Natural killer cell (primary cell): ENCODE measurements at regions not wholly inside any gene's neighbourhood (a gene's known extent, or its start where the extent isn't known, plus 50 kb on each side); places are given as distances from the start of the nearest gene placed in this dataset.

Experiments
- ATAC-seq, 3 donors: fragments of 150-1000 bp in 2 of 3; fragments of 200-7000 bp in 1 of 3; cut with Tn5 transposase; 1 replicate in 1 of 3; 2 replicates in 2 of 3; pipeline ENCODE4 v1.10.0; 2021; ENCODE audit warnings: mild to moderate bottlenecking in 2 of 3, moderate library complexity in 2 of 3
- DNase-seq, 2 donors: peaks; one replicate each; pipeline versions ENCODE4 v3.0.0 to v3.0.0-alpha.2; 2013 to 2021; ENCODE audit warnings: mixed read lengths in 1 of 2
- H3K27ac ChIP-seq: one replicate; pipeline ENCODE4 v1.5.1; 2013; ENCODE audit warnings: mild to moderate bottlenecking, low read length
- H3K27me3 ChIP-seq: one replicate; pipeline ENCODE4 v1.6.1; 2013; ENCODE audit warnings: low read length; ENCODE audit not compliant: control insufficient read depth, insufficient read depth
- H3K36me3 ChIP-seq: one replicate; pipeline ENCODE4 v1.6.1; 2013; ENCODE audit warnings: low read length; ENCODE audit not compliant: control insufficient read depth, insufficient read depth
- H3K4me1 ChIP-seq: one replicate; pipeline ENCODE4 v1.6.1; 2013; ENCODE audit warnings: low read length; ENCODE audit not compliant: control insufficient read depth, insufficient read depth
- H3K4me3 ChIP-seq: one replicate; pipeline ENCODE4 v1.5.1; 2013; ENCODE audit warnings: low read length
- H3K9me3 ChIP-seq: one replicate; pipeline ENCODE4 v1.6.1; 2013; ENCODE audit warnings: low read length; ENCODE audit not compliant: control insufficient read depth, insufficient read depth
- H3K27ac Mint-ChIP-seq, 2 donors: one replicate each; pipeline ENCODE4 v1.8.0; 2022; ENCODE audit warnings: mild to moderate bottlenecking in 2 of 2, mixed read lengths in 2 of 2, moderate library complexity in 1 of 2
- H3K27me3 Mint-ChIP-seq, 2 donors: one replicate each; pipeline ENCODE4 v1.8.0; 2022; ENCODE audit warnings: low read depth in 2 of 2, mixed read lengths in 2 of 2
- H3K36me3 Mint-ChIP-seq: one replicate; pipeline ENCODE4 v1.8.0; 2022; ENCODE audit warnings: mixed read lengths
- H3K4me1 Mint-ChIP-seq, 2 donors: one replicate each; pipeline ENCODE4 v1.8.0; 2022; ENCODE audit warnings: mixed read lengths in 2 of 2
- H3K4me3 Mint-ChIP-seq: one replicate; pipeline ENCODE4 v1.8.0; 2022; ENCODE audit warnings: mild to moderate bottlenecking, moderate library complexity, mixed read lengths
- H3K9me3 Mint-ChIP-seq, 2 donors: one replicate each; pipeline ENCODE4 v1.8.0; 2022; ENCODE audit warnings: mixed read lengths in 2 of 2
- WGBS: methylation state at CpG from one replicate; pipeline ENCODE4 v1.1.7; 2013; ENCODE audit warnings: missing lambda C conversion rate; ENCODE audit not compliant: insufficient coverage; 5-methylcytosine and 5-hydroxymethylcytosine counted together
- intact Hi-C: fragments of 100-400 bp; cut with micrococcal nuclease; formaldehyde crosslinking; loops from one replicate; pipeline ENCODE4 v1.14.2; 2022
- TF ChIP-seq, protein P1 (sequence below): fragments of 200-600 bp; IDR thresholded peaks from one replicate; pipeline ENCODE4 v1.8.0; 2022; ENCODE audit warnings: antibody characterized with exemption

DNA sequence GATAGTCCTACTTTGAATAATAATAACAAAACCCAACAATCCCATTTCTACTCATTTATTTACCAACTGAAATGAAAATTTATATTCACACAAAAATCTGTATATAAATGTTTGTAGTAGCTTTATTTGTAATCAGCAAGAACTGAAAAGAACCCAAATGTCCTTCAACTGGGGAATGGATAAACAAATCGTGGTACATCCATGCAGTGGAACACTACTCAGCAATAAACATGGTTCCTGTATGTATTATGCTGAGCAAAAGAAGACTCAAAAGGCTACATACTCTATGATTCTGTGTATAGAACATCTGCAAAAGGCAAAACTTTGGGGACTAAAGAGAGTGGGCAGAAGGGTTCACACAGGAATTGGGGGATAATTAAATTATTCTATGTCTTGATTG is 136.1 kb upstream of the HAND1 start:
- H3K4me1 ChIP-seq = peaks cover 14% of the 10 kb centered on the region
- Mint-ChIP-seq H3K27me3 (peaks cover 30 to 31% of the 10 kb centered on the region in 2 donors), H3K4me3 (no peak overlapping the region), H3K9me3 (no peaks in the 10 kb centered on the region), H3K36me3 (no peaks in the 10 kb centered on the region), H3K27ac (no peak overlapping the region), H3K4me1 (peaks cover 0 to 9% of the 10 kb centered on the region in 2 donors)
- H3K27me3 ChIP-seq = peaks cover 21% of the 10 kb centered on the region
- TF ChIP-seq, protein P1, sequence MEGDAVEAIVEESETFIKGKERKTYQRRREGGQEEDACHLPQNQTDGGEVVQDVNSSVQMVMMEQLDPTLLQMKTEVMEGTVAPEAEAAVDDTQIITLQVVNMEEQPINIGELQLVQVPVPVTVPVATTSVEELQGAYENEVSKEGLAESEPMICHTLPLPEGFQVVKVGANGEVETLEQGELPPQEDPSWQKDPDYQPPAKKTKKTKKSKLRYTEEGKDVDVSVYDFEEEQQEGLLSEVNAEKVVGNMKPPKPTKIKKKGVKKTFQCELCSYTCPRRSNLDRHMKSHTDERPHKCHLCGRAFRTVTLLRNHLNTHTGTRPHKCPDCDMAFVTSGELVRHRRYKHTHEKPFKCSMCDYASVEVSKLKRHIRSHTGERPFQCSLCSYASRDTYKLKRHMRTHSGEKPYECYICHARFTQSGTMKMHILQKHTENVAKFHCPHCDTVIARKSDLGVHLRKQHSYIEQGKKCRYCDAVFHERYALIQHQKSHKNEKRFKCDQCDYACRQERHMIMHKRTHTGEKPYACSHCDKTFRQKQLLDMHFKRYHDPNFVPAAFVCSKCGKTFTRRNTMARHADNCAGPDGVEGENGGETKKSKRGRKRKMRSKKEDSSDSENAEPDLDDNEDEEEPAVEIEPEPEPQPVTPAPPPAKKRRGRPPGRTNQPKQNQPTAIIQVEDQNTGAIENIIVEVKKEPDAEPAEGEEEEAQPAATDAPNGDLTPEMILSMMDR = no peak
- no peak overlapping the region for H3K27ac ChIP-seq
- H3K36me3 ChIP-seq = no peaks in the 10 kb centered on the region
- ATAC-seq (no peak), DNase-seq (no peak)
- no peak overlapping the region for H3K4me3 ChIP-seq
- 88% methylated on average over 1 of the region's 1 CpG for WGBS
- H3K9me3 ChIP-seq = no peaks in the 10 kb centered on the region
- intact Hi-C loops = loop anchor here (10.0 kb wide), 1 partner anchor 149 kb away; no protein-coding TSS in a partner anchor

DNA sequence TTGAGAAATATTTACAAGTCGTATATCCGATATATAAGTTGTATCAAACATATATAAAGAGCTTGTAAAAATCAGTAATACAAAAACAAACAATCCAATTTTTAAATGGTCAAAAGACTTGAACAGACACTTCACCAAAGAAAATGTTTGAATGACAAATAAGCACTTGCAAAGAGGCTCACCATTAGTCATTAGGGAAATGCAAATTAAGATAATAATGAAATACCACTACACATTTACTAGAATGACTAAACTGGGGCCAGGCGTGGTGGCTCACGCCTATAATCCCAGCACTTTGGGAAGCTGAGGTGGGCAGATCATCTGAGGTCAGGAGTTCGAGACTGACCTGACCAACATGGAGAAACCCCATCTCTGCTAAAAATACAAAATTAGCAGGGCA is 134.6 kb upstream of the HAND1 start:
- 82% methylated on average over 3 of the region's 5 CpGs for WGBS
- TF ChIP-seq, protein P1 = no peak
- H3K36me3 ChIP-seq = no peaks in the 10 kb centered on the region
- no peak overlapping the region for H3K4me3 ChIP-seq
- Mint-ChIP-seq H3K4me3 (no peak overlapping the region), H3K27me3 (peaks cover 29 to 32% of the 10 kb centered on the region in 2 donors), H3K27ac (no peak overlapping the region), H3K9me3 (no peaks in the 10 kb centered on the region), H3K36me3 (no peaks in the 10 kb centered on the region), H3K4me1 (peaks cover 0 to 9% of the 10 kb centered on the region in 2 donors)
- DNase-seq (no peak), ATAC-seq (no peak)
- H3K27ac ChIP-seq = no peak overlapping the region
- intact Hi-C loops = loop anchor here (10.0 kb wide), 1 partner anchor 148 kb away; no protein-coding TSS in a partner anchor
- H3K4me1 ChIP-seq = peaks cover 14% of the 10 kb centered on the region
- peaks cover 26% of the 10 kb centered on the region for H3K27me3 ChIP-seq
- no peaks in the 10 kb centered on the region for H3K9me3 ChIP-seq

DNA sequence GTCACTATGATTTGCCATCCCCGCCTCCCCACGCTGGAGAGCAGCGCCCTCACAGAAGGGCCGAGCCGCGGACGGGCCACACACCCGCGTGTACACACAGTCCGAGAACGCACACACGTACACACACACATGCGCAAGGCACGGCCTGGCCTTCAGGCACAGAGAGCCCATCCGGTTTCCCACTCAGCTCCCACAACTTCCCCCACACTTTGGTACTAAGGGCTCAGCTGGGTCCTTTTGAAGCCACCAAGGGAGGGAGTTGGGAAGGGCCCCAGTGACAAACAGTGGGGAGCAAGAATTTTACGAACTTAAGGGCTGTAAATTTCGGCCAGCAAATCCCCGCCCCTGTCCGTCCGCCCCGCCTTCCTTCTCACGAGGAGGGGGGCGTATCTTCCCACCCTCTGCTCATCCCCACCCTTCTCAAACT is 133.3 kb upstream of the HAND1 start:
- Mint-ChIP-seq H3K9me3 (no peaks in the 10 kb centered on the region), H3K27me3 (peaks cover 32 to 34% of the 10 kb centered on the region in 2 donors), H3K4me1 (peaks cover 0 to 9% of the 10 kb centered on the region in 2 donors), H3K36me3 (no peaks in the 10 kb centered on the region), H3K4me3 (no peak overlapping the region), H3K27ac (no peak overlapping the region)
- Histone ChIP-seq H3K36me3 (no peaks in the 10 kb centered on the region), H3K27ac (no peak overlapping the region), H3K4me3 (no peak overlapping the region), H3K27me3 (peaks cover 26% of the 10 kb centered on the region), H3K4me1 (peaks cover 14% of the 10 kb centered on the region), H3K9me3 (no peaks in the 10 kb centered on the region)
- TF ChIP-seq, protein P1 = no peak
- intact Hi-C loops = loop anchor here (10.0 kb wide), 1 partner anchor 147 kb away; no protein-coding TSS in a partner anchor
- DNase-seq (no peak), ATAC-seq (peak in 1 of 3 donors; percentile 26)
- 2% methylated on average over 23 of the region's 23 CpGs for WGBS
